ENCODE measurements at regions not wholly inside any gene's neighbourhood (a gene's known extent, or its start where the extent isn't known, plus 50 kb on each side); places are given as distances from the start of the nearest gene placed in this dataset.

GRCh38 chr2:223701761-223702160 is 99.6 kb upstream of the SCG2 start:
- no peak for FAIRE-seq

GRCh38 chr2:223700221-223700620 is 98.1 kb upstream of the SCG2 start:
- FAIRE-seq: no peak
- no peak for DNase-seq (ENCODE audit: low spot score)

More at GRCh38 chr2:223701761-223702160, 99.6 kb upstream of the SCG2 start:
- DNase-seq (ENCODE audit: low spot score): no peak

GRCh38 chr2:223697892-223698645 is 95.9 kb upstream of the SCG2 start:
- DNase-seq (ENCODE audit: low spot score) (no peak), FAIRE-seq (no peak)

GRCh38 chr2:223697316-223697891 is 95.2 kb upstream of the SCG2 start:
- FAIRE-seq: no peak
- no peak for DNase-seq (ENCODE audit: low spot score)

- FAIRE-seq: peak; percentile 46
- peak; percentile 42 for DNase-seq (ENCODE audit: low spot score)
Measured at GRCh38 chr2:223696719-223697118, 94.6 kb upstream of the SCG2 start.

- no peak for FAIRE-seq
- peak; percentile 34 for DNase-seq (ENCODE audit: low spot score)
Measured at GRCh38 chr2:223692191-223692947, 90.2 kb upstream of the SCG2 start.

- no peak for FAIRE-seq
- no peak for DNase-seq (ENCODE audit: low spot score)
Measured at GRCh38 chr2:223688094-223688835, 86.1 kb upstream of the SCG2 start.

GRCh38 chr2:223681125-223681524 is 79.0 kb upstream of the SCG2 start:
- FAIRE-seq: no peak
- DNase-seq (ENCODE audit: low spot score): no peak

GRCh38 chr2:223674998-223675609 is 72.9 kb upstream of the SCG2 start:
- peak; percentile 17 for DNase-seq (ENCODE audit: low spot score)
- peak; percentile 71 for FAIRE-seq

- DNase-seq (ENCODE audit: low spot score): peak; percentile 33
- no peak for FAIRE-seq
Measured at GRCh38 chr2:223669453-223670225, 67.5 kb upstream of the SCG2 start.

- DNase-seq (ENCODE audit: low spot score) (no peak), FAIRE-seq (no peak)
Measured at GRCh38 chr2:223668302-223668998, 66.3 kb upstream of the SCG2 start.

- FAIRE-seq: no peak
- DNase-seq (ENCODE audit: low spot score): peak; percentile 16
Measured at GRCh38 chr2:223654384-223654915, 52.3 kb upstream of the SCG2 start.

- no peak for FAIRE-seq
Measured at GRCh38 chr2:223652902-223653301, 50.7 kb upstream of the SCG2 start.

GRCh38 chr2:223652122-223652521 is 50.0 kb upstream of the SCG2 start:
- FAIRE-seq (no peak), DNase-seq (ENCODE audit: low spot score) (no peak)

More at GRCh38 chr2:223652902-223653301, 50.7 kb upstream of the SCG2 start:
- DNase-seq (ENCODE audit: low spot score): no peak
